Dendritic cell treated with granulocyte-macrophage colony-stimulating factor and Interleukin-4, amounts not matched to agents 40 ng/mL and 50 ng/mL, for 4 days (primary cell): ENCODE measurements at regions not wholly inside any gene's neighbourhood (a gene's known extent, or its start where the extent isn't known, plus 50 kb on each side); places are given as distances from the start of the nearest gene placed in this dataset.
"Not testable (repeated sequence)": the region's sequence is repeated elsewhere in the genome, so short reads cannot be mapped to it uniquely, and the experiment has no call there.

Source experiments
- H3K27ac Mint-ChIP-seq: one replicate; pipeline ENCODE4 v1.8.0; 2022; ENCODE audit warnings: mild to moderate bottlenecking, mixed read lengths
- H3K27me3 Mint-ChIP-seq: one replicate; pipeline ENCODE4 v1.8.0; 2022; ENCODE audit warnings: mild to moderate bottlenecking, mixed read lengths
- H3K36me3 Mint-ChIP-seq: one replicate; pipeline ENCODE4 v1.8.0; 2022; ENCODE audit warnings: low read depth, mixed read lengths
- H3K4me1 Mint-ChIP-seq: one replicate; pipeline ENCODE4 v1.8.0; 2022; ENCODE audit warnings: low read depth, mixed read lengths
- H3K4me3 Mint-ChIP-seq: one replicate; pipeline ENCODE4 v1.8.0; 2022; ENCODE audit warnings: mild to moderate bottlenecking, moderate library complexity, mixed read lengths
- H3K9me3 Mint-ChIP-seq: one replicate; pipeline ENCODE4 v1.8.0; 2022; ENCODE audit warnings: mixed read lengths
- intact Hi-C: fragments of 100-400 bp; cut with micrococcal nuclease; formaldehyde crosslinking; loops from one replicate; pipeline ENCODE4 v1.15.0; 2022

GRCh38 chr4:111417521-111417920 is 727.7 kb upstream of the FAM241A start:
- Mint-ChIP-seq H3K4me3 (no peak overlapping the region), H3K27me3 (no peaks in the 10 kb centered on the region), H3K4me1 (no peaks in the 10 kb centered on the region), H3K36me3 (no peaks in the 10 kb centered on the region), H3K9me3 (peaks cover 9% of the 10 kb centered on the region), H3K27ac (no peak overlapping the region)
- intact Hi-C loops = no loop called here

- no peaks in the 10 kb centered on the region for H3K9me3 Mint-ChIP-seq
- H3K27me3 Mint-ChIP-seq = no peaks in the 10 kb centered on the region
- no peaks in the 10 kb centered on the region for H3K36me3 Mint-ChIP-seq
- H3K4me3 Mint-ChIP-seq = no peak overlapping the region
- intact Hi-C loops = no loop called here
- no peak overlapping the region for H3K27ac Mint-ChIP-seq
- no peaks in the 10 kb centered on the region for H3K4me1 Mint-ChIP-seq
Observed at GRCh38 chr4:111433441-111433840, 711.8 kb upstream of the FAM241A start.

GRCh38 chr4:111434586-111434985 is 710.7 kb upstream of the FAM241A start:
- H3K27ac Mint-ChIP-seq = no peak overlapping the region
- H3K4me1 Mint-ChIP-seq = no peaks in the 10 kb centered on the region
- peaks cover 1% of the 10 kb centered on the region for H3K9me3 Mint-ChIP-seq
- no peaks in the 10 kb centered on the region for H3K36me3 Mint-ChIP-seq
- intact Hi-C loops = no loop called here
- no peaks in the 10 kb centered on the region for H3K27me3 Mint-ChIP-seq
- H3K4me3 Mint-ChIP-seq = no peak overlapping the region

- Mint-ChIP-seq H3K27ac (no peak overlapping the region), H3K27me3 (no peaks in the 10 kb centered on the region), H3K4me1 (no peaks in the 10 kb centered on the region), H3K4me3 (no peak overlapping the region), H3K36me3 (no peaks in the 10 kb centered on the region), H3K9me3 (peaks cover 9% of the 10 kb centered on the region)
- intact Hi-C loops = no loop called here
Observed at GRCh38 chr4:111435986-111436744, 709.1 kb upstream of the FAM241A start.

GRCh38 chr4:111441687-111442086 is 703.6 kb upstream of the FAM241A start:
- H3K27me3 Mint-ChIP-seq = no peaks in the 10 kb centered on the region
- H3K36me3 Mint-ChIP-seq = no peaks in the 10 kb centered on the region
- H3K4me1 Mint-ChIP-seq = no peaks in the 10 kb centered on the region
- peaks cover 9% of the 10 kb centered on the region for H3K9me3 Mint-ChIP-seq
- intact Hi-C loops = no loop called here
- no peak overlapping the region for H3K4me3 Mint-ChIP-seq
- H3K27ac Mint-ChIP-seq = no peak overlapping the region

GRCh38 chr4:111444836-111445235 is 700.4 kb upstream of the FAM241A start:
- H3K27ac Mint-ChIP-seq, H3K27me3 Mint-ChIP-seq, H3K4me3 Mint-ChIP-seq, H3K36me3 Mint-ChIP-seq, H3K4me1 Mint-ChIP-seq, intact Hi-C loops, H3K9me3 Mint-ChIP-seq: not testable (repeated sequence)

GRCh38 chr4:111449657-111450056 is 695.6 kb upstream of the FAM241A start:
- no peaks in the 10 kb centered on the region for H3K9me3 Mint-ChIP-seq
- no peaks in the 10 kb centered on the region for H3K4me1 Mint-ChIP-seq
- no peaks in the 10 kb centered on the region for H3K27me3 Mint-ChIP-seq
- no peak overlapping the region for H3K4me3 Mint-ChIP-seq
- intact Hi-C loops = no loop called here
- no peaks in the 10 kb centered on the region for H3K36me3 Mint-ChIP-seq
- no peak overlapping the region for H3K27ac Mint-ChIP-seq

- no peak overlapping the region for H3K4me3 Mint-ChIP-seq
- H3K9me3 Mint-ChIP-seq = no peaks in the 10 kb centered on the region
- no peaks in the 10 kb centered on the region for H3K27me3 Mint-ChIP-seq
- H3K36me3 Mint-ChIP-seq = no peaks in the 10 kb centered on the region
- intact Hi-C loops = no loop called here
- H3K27ac Mint-ChIP-seq = no peak overlapping the region
- H3K4me1 Mint-ChIP-seq = no peaks in the 10 kb centered on the region
Observed at GRCh38 chr4:111450867-111451266, 694.4 kb upstream of the FAM241A start.

GRCh38 chr4:111453216-111453615 is 692.0 kb upstream of the FAM241A start:
- Mint-ChIP-seq H3K4me3 (no peak overlapping the region), H3K4me1 (no peaks in the 10 kb centered on the region), H3K27me3 (no peaks in the 10 kb centered on the region), H3K27ac (no peak overlapping the region), H3K36me3 (no peaks in the 10 kb centered on the region), H3K9me3 (no peaks in the 10 kb centered on the region)
- intact Hi-C loops = no loop called here

GRCh38 chr4:111454961-111455360 is 690.3 kb upstream of the FAM241A start:
- H3K36me3 Mint-ChIP-seq = no peaks in the 10 kb centered on the region
- intact Hi-C loops = no loop called here
- no peak overlapping the region for H3K4me3 Mint-ChIP-seq
- no peaks in the 10 kb centered on the region for H3K4me1 Mint-ChIP-seq
- H3K27me3 Mint-ChIP-seq = no peaks in the 10 kb centered on the region
- H3K27ac Mint-ChIP-seq = no peak overlapping the region
- H3K9me3 Mint-ChIP-seq = no peaks in the 10 kb centered on the region

GRCh38 chr4:111464251-111465045 is 680.8 kb upstream of the FAM241A start:
- no peaks in the 10 kb centered on the region for H3K4me1 Mint-ChIP-seq
- intact Hi-C loops = no loop called here
- H3K4me3 Mint-ChIP-seq = no peak overlapping the region
- H3K36me3 Mint-ChIP-seq = no peaks in the 10 kb centered on the region
- no peak overlapping the region for H3K27ac Mint-ChIP-seq
- H3K9me3 Mint-ChIP-seq = no peaks in the 10 kb centered on the region
- H3K27me3 Mint-ChIP-seq = no peaks in the 10 kb centered on the region

GRCh38 chr4:111466811-111467604 is 678.2 kb upstream of the FAM241A start:
- H3K4me3 Mint-ChIP-seq = no peak overlapping the region
- H3K36me3 Mint-ChIP-seq = no peaks in the 10 kb centered on the region
- H3K9me3 Mint-ChIP-seq = no peaks in the 10 kb centered on the region
- no peak overlapping the region for H3K27ac Mint-ChIP-seq
- no peaks in the 10 kb centered on the region for H3K27me3 Mint-ChIP-seq
- H3K4me1 Mint-ChIP-seq = no peaks in the 10 kb centered on the region
- intact Hi-C loops = no loop called here

GRCh38 chr4:111475001-111475400 is 670.3 kb upstream of the FAM241A start:
- Mint-ChIP-seq H3K36me3 (no peaks in the 10 kb centered on the region), H3K4me3 (no peak overlapping the region), H3K27me3 (no peaks in the 10 kb centered on the region), H3K27ac (no peak overlapping the region), H3K9me3 (peaks cover under 1% of the 10 kb centered on the region), H3K4me1 (no peaks in the 10 kb centered on the region)
- intact Hi-C loops = no loop called here

GRCh38 chr4:111475666-111476065 is 669.6 kb upstream of the FAM241A start:
- intact Hi-C loops = no loop called here
- H3K27ac Mint-ChIP-seq = no peak overlapping the region
- H3K4me3 Mint-ChIP-seq = no peak overlapping the region
- no peaks in the 10 kb centered on the region for H3K4me1 Mint-ChIP-seq
- no peaks in the 10 kb centered on the region for H3K36me3 Mint-ChIP-seq
- no peaks in the 10 kb centered on the region for H3K27me3 Mint-ChIP-seq
- peaks cover 7% of the 10 kb centered on the region for H3K9me3 Mint-ChIP-seq
